VCaP (cell line): ENCODE measurements at regions not wholly inside any gene's neighbourhood (a gene's known extent, or its start where the extent isn't known, plus 50 kb on each side); places are given as distances from the start of the nearest gene placed in this dataset.

Experiments used
- H3K27ac ChIP-seq: fragments of 450-650 bp; 2 replicates; pipeline ENCODE4 v1.5.1; 2017
- CTCF ChIP-seq: fragments of 450-650 bp; conservative IDR thresholded peaks from 2 replicates; pipeline ENCODE4 v1.5.1; 2017; ENCODE audit warnings: mild to moderate bottlenecking, moderate library complexity

GRCh38 chr9:79213417-79214125, 358.2 kb upstream of the TLE4 start:
- no peak for TF ChIP-seq CTCF
- H3K27ac ChIP-seq, result no peak overlapping the region

GRCh38 chr9:79215821-79216220, 355.9 kb upstream of the TLE4 start:
- no peak for TF ChIP-seq CTCF
- no peak overlapping the region for H3K27ac ChIP-seq

GRCh38 chr9:79220251-79220650, 351.5 kb upstream of the TLE4 start:
- no peak overlapping the region for H3K27ac ChIP-seq
- no peak for TF ChIP-seq CTCF

- TF ChIP-seq CTCF, result no peak
- H3K27ac ChIP-seq, result no peak overlapping the region
These were observed 351.1 kb upstream of the TLE4 start for GRCh38 chr9:79220666-79221065.

GRCh38 chr9:79221084-79221483, 350.7 kb upstream of the TLE4 start:
- no peak overlapping the region for H3K27ac ChIP-seq
- no peak for TF ChIP-seq CTCF

GRCh38 chr9:79222483-79222882, 349.3 kb upstream of the TLE4 start:
- TF ChIP-seq CTCF, result no peak
- no peak overlapping the region for H3K27ac ChIP-seq

- H3K27ac ChIP-seq, result no peak overlapping the region
- no peak for TF ChIP-seq CTCF
These were observed 346.9 kb upstream of the TLE4 start for GRCh38 chr9:79224672-79225433.
